GM12892 (cell line): ENCODE measurements at regions not wholly inside any gene's neighbourhood (a gene's known extent, or its start where the extent isn't known, plus 50 kb on each side); places are given as distances from the start of the nearest gene placed in this dataset.

Experiments
- POLR2A ChIP-seq: IDR thresholded peaks from 2 replicates; pipeline ENCODE4 v1.6.1; 2011; ENCODE audit warnings: low read depth, low read length, control low read depth
- POLR2AphosphoS5 ChIP-seq: IDR thresholded peaks from 2 replicates; pipeline ENCODE4 v1.6.1; 2011; ENCODE audit warnings: low read depth, low read length, control low read depth
- TAF1 ChIP-seq: IDR thresholded peaks from 2 replicates; pipeline ENCODE4 v1.6.1; 2011; ENCODE audit warnings: low read depth, mild to moderate bottlenecking, control low read depth, low read length, borderline replicate concordance

DNA sequence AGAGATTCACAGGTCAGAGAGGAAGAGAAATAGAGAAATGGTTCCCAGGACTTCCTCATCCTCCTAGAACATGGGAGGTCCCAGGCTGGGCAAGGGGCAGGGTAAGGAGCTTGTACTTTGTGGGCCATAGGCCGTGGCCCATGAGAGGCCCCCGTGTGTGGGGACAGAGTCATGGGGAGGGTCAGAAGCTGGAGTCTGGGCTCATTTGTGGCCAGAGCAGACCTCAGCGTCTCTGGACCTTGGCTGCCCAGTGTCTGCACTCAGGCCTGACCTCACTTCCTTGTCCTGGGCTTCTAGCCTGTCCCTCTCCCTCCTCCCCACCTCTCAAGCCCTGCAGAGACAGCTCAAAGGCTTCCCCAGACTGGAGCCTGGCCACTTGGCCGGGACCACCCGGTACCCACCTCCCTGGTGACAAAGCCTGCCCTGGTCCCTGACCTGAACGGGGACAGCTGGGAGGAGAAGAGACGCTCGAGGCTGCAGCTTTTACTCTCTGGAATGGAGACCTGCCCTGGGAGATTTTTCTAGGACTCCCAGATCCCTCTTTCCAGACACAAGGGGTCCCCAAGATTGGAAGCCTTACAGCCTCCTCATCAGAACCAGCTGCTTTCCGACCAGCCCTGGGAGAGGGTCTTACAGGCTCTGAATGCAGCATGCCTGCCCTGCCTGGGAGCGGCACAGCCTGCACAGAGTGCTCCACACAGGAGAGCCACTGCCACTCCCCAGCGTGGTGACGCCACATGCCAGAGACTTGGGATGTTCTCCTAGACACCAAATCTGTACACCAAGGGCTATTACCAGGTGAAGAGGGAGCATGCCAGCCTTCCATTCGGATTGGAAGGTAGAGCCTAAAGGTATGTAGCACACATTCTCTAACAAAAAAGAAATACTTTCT is 569.0 kb upstream of the B3GAT1 start:
- no peak for TF ChIP-seq POLR2AphosphoS5
- TF ChIP-seq POLR2A = no peak
- TF ChIP-seq TAF1 = no peak
